K562 (cell line): ENCODE measurements at regions not wholly inside any gene's neighbourhood (a gene's known extent, or its start where the extent isn't known, plus 50 kb on each side); places are given as distances from the start of the nearest gene placed in this dataset.

ENCODE experiments used
- AFF4 ChIP-seq: sonication (generic); formaldehyde crosslinking; IDR thresholded peaks from 2 replicates; pipeline ENCODE4 v1.8.0; 2023; ENCODE audit warnings: mild to moderate bottlenecking, missing genetic modification reagents
- CREB1 ChIP-seq, 2 experiments: sonication (generic) in 1 of 2; formaldehyde crosslinking in 1 of 2; IDR thresholded peaks; 2 replicates each; pipeline versions ENCODE4 v1.6.1 to v1.8.0; 2012 to 2022; ENCODE audit warnings: inconsistent platforms in 1 of 2, mild to moderate bottlenecking in 1 of 2, missing genetic modification reagents in 1 of 2, moderate library complexity in 1 of 2
- CTCF ChIP-seq, 3 experiments: IDR thresholded peaks in 2 of 3; conservative IDR thresholded peaks in 1 of 3; 2 replicates each; pipeline ENCODE4 v1.5.1; 2011 to 2012; ENCODE audit warnings: low read length in 3 of 3, mild to moderate bottlenecking in 3 of 3, control low read depth in 2 of 3, improper control_type of control experiment in 1 of 3, inconsistent platforms in 1 of 3, low read depth in 1 of 3, mixed read lengths in 1 of 3, moderate library complexity in 1 of 3; ENCODE audit not compliant: insufficient read depth in 2 of 3
- EZH2 ChIP-seq: IDR thresholded peaks from 2 replicates; pipeline ENCODE4 v1.6.1; 2012; ENCODE audit warnings: low read depth, mild to moderate bottlenecking, inconsistent platforms, low read length, borderline replicate concordance
- FOXP1 ChIP-seq: sonication (generic); formaldehyde crosslinking; IDR thresholded peaks from 2 replicates; pipeline ENCODE4 v1.8.0; 2022; ENCODE audit warnings: mild to moderate bottlenecking, missing genetic modification reagents
- NFYB ChIP-seq: IDR thresholded peaks from 2 replicates; pipeline ENCODE4 v1.6.1; 2011; ENCODE audit warnings: mild to moderate bottlenecking, moderate library complexity; ENCODE audit not compliant: insufficient read length; ENCODE audit errors: extremely low read depth
- PCBP1 ChIP-seq: fragments of 200-400 bp; formaldehyde crosslinking; IDR thresholded peaks from 2 replicates; pipeline ENCODE4 v1.6.1; 2018; ENCODE audit warnings: mild to moderate bottlenecking, low read depth, low read length; ENCODE audit not compliant: poor library complexity, severe bottlenecking
- POLR2A ChIP-seq: fragments of 450-650 bp; conservative IDR thresholded peaks from 2 replicates; pipeline ENCODE4 v1.6.1; 2016
- TAL1 ChIP-seq: fragments of 450-650 bp; IDR thresholded peaks from 2 replicates; pipeline ENCODE4 v1.6.1; 2016; ENCODE audit warnings: mild to moderate bottlenecking
- TBL1XR1 ChIP-seq, 2 experiments: IDR thresholded peaks; 2 replicates each; pipeline ENCODE4 v1.6.1; 2012; ENCODE audit warnings: improper control_type of control experiment in 2 of 2, low read length in 2 of 2, mild to moderate bottlenecking in 1 of 2
- TOE1 ChIP-seq, 2 experiments: fragments of 450-650 bp in 1 of 2; sonication (generic) in 1 of 2; formaldehyde crosslinking in 1 of 2; IDR thresholded peaks; 2 replicates each; pipeline versions ENCODE4 v1.7.1 to v1.8.0; 2016 to 2022; ENCODE audit warnings: borderline replicate concordance in 2 of 2, mild to moderate bottlenecking in 2 of 2, antibody characterized with exemption in 1 of 2, inconsistent platforms in 1 of 2, low read depth in 1 of 2, missing genetic modification reagents in 1 of 2, moderate library complexity in 1 of 2
- ZNF609 ChIP-seq: sonication (generic); formaldehyde crosslinking; IDR thresholded peaks from 2 replicates; pipeline ENCODE4 v1.8.1; 2023; ENCODE audit warnings: missing genetic modification reagents, mild to moderate bottlenecking, borderline replicate concordance

- no peak for TF ChIP-seq CTCF (IDR thresholded peaks at IDR 0.05 in 2 of 3, conservative IDR thresholded peaks at IDR 0.05 in 1 of 3; ENCODE audit: insufficient read depth in 2 of 3, low read depth in 1 of 3, low read length in 3 of 3)
- TF ChIP-seq PCBP1: no peak
- no peak for TF ChIP-seq AFF4
- TF ChIP-seq CREB1 (IDR thresholded peaks at IDR 0.05): no peak
- TF ChIP-seq CREB1 (CRISPR knock-in tag; IDR thresholded peaks at IDR 0.05): no peak
- no peak for TF ChIP-seq ZNF609 (CRISPR knock-in tag)
- TF ChIP-seq TOE1 (IDR thresholded peaks at IDR 0.05; ENCODE audit: borderline replicate concordance): no peak
- no peak for TF ChIP-seq TOE1 (CRISPR knock-in tag; IDR thresholded peaks at IDR 0.05; ENCODE audit: borderline replicate concordance, low read depth)
- no peak for TF ChIP-seq NFYB
- TF ChIP-seq TBL1XR1 (IDR thresholded peaks at IDR 0.05; ENCODE audit: low read length in 2 of 2): no peak
- TF ChIP-seq POLR2A: no peak
- TF ChIP-seq FOXP1 (CRISPR knock-in tag): no peak
- TF ChIP-seq TAL1: no peak
- no peak for TF ChIP-seq EZH2
These were observed 192.8 kb upstream of the GAS1 start for GRCh38 chr9:87140142-87140541.
